NCI-H69 (cell line): ENCODE measurements at regions not wholly inside any gene's neighbourhood (a gene's known extent, or its start where the extent isn't known, plus 50 kb on each side); places are given as distances from the start of the nearest gene placed in this dataset.

Source experiments
- DNase-seq: peaks from one replicate; lab custom pipeline; 2025; lab: John Stamatoyannopoulos, UW

DNA sequence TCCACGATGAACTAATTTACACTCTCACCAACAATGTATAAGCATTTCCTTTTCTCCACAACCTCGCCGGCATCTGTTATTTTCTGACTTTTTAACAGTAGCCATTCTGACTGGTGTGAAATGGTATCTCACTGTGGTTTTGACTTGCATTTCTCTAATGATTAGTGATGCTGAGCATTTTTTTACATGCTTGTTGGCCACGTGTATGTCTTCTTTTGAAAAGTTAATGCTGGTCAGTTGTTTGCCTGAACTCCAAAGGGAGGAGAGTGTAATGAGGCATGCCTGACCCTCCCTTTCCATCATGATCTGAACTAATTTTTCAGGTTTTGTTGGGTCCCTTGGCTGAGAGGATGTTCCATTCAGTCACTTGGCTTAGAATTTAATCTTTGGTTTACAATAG lies 50.7 kb upstream of the SVIL start:
- no peak for DNase-seq
